PC-9 (cell line): ENCODE measurements at regions not wholly inside any gene's neighbourhood (a gene's known extent, or its start where the extent isn't known, plus 50 kb on each side); places are given as distances from the start of the nearest gene placed in this dataset.

ENCODE experiments used
- BruUV-seq: library from RNA; stranded (reverse); fragments of 400-500 nt; replicated peaks from 2 replicates; lab custom pipeline; 2021; lab: Mats Ljungman, UMichigan
- CTCF ChIA-PET: fragments of 300-600 bp; sonication (Branson Sonifier 250); formaldehyde crosslinking; loops from one replicate; lab custom pipeline; 2022; ENCODE audit warnings: antibody characterized with exemption; lab: Charles Lee
- POLR2A ChIA-PET: fragments of 300-600 bp; sonication (Branson Sonifier 250); formaldehyde crosslinking; loops from one replicate; lab custom pipeline; 2022; ENCODE audit warnings: antibody characterized with exemption; ENCODE audit not compliant: unreplicated experiment; lab: Charles Lee
- DNase-seq, 2 experiments: peaks; one replicate each; pipeline versions ENCODE4 v3.0.0 to v3.0.0-alpha.2; 2015 to 2022; ENCODE audit warnings: mixed read lengths in 1 of 2
- H2AFZ ChIP-seq: fragments of 200-600 bp; sonication (generic); 2 replicates; pipeline ENCODE4 v1.8.1; 2017; ENCODE audit warnings: antibody characterized with exemption
- H3F3A ChIP-seq: fragments of 200-600 bp; sonication (generic); 2 replicates; pipeline ENCODE4 v1.8.1; 2017; ENCODE audit warnings: antibody characterized with exemption, mild to moderate bottlenecking, low read depth; ENCODE audit not compliant: insufficient read depth
- H3K27ac ChIP-seq: fragments of 200-600 bp; sonication (generic); 2 replicates; pipeline ENCODE4 v1.6.1; 2016; ENCODE audit warnings: mixed run types
- H3K27me3 ChIP-seq: fragments of 200-600 bp; sonication (generic); 2 replicates; pipeline ENCODE4 v1.6.1; 2016; ENCODE audit warnings: low read depth, mixed run types; ENCODE audit not compliant: insufficient read depth
- H3K36me3 ChIP-seq: fragments of 200-600 bp; sonication (generic); 2 replicates; pipeline ENCODE4 v1.6.1; 2016; ENCODE audit warnings: low read depth, mixed run types
- H3K4me1 ChIP-seq: fragments of 200-600 bp; sonication (generic); replicated peaks from 2 replicates; pipeline ENCODE4 v1.6.1; 2016; ENCODE audit warnings: mixed run types; ENCODE audit not compliant: insufficient read depth
- H3K4me2 ChIP-seq: fragments of 200-600 bp; sonication (generic); 2 replicates; pipeline ENCODE4 v1.6.1; 2017; ENCODE audit warnings: mixed run types
- H3K4me3 ChIP-seq: fragments of 200-600 bp; sonication (generic); 2 replicates; pipeline ENCODE4 v1.6.1; 2016; ENCODE audit warnings: mixed run types
- H3K79me2 ChIP-seq: fragments of 200-600 bp; sonication (generic); 2 replicates; pipeline ENCODE4 v1.6.1; 2017; ENCODE audit warnings: low read depth, mixed run types
- H3K9me2 ChIP-seq: fragments of 200-600 bp; sonication (generic); 2 replicates; pipeline ENCODE4 v1.8.1; 2017; ENCODE audit warnings: mild to moderate bottlenecking; ENCODE audit not compliant: insufficient read depth
- H3K9me3 ChIP-seq: fragments of 200-600 bp; sonication (generic); 2 replicates; pipeline ENCODE4 v1.8.1; 2016; ENCODE audit warnings: low read depth; ENCODE audit not compliant: insufficient read depth
- H4K20me1 ChIP-seq: fragments of 200-600 bp; sonication (generic); 2 replicates; pipeline ENCODE4 v1.8.1; 2017; ENCODE audit not compliant: insufficient read depth
- EZH2 ChIP-seq: fragments of 200-600 bp; sonication (generic); IDR thresholded peaks from 2 replicates; pipeline ENCODE4 v1.8.0; 2017; ENCODE audit warnings: antibody characterized with exemption, low read depth
- intact Hi-C: fragments of 100-400 bp; cut with micrococcal nuclease; formaldehyde crosslinking; loops from one replicate; pipeline ENCODE4 v1.10.0; 2022; ENCODE audit not compliant: unreplicated experiment
- TF ChIP-seq, protein P1 (sequence below): fragments of 200-600 bp; sonication (generic); conservative IDR thresholded peaks from 2 replicates; pipeline ENCODE4 v1.6.1; 2017; ENCODE audit warnings: mixed run types, antibody characterized with exemption, mild to moderate bottlenecking, moderate library complexity

DNA sequence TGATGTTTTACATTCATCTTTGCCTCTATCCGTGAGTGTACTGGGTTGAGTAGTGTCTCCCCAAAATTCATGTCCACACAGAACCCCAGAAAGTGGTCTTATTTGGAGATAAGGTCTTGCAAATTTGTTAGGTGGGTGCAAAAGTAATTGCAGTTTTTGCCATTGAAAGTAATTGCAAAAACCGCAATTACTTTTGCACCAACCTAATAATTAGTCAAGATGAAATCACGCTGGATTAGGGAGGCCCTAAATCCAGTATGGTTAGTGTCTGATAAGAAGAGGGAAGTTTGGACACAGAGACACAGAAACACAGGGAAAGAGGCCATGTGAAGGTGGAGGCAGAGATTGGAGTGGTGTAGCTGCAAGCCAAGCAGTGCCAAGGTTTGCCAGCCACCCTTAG is 57.8 kb upstream of the SPRED2 start:
- no peak overlapping the region for H3K4me2 ChIP-seq
- intact Hi-C loops, result loop anchor here (2.0 kb wide), 1 partner anchor 35 kb away; no protein-coding TSS in a partner anchor
- peaks cover 13% of the 10 kb centered on the region; the same call in 1 of the 2 replicates for H3F3A ChIP-seq
- no TSS peak for BruUV-seq
- peaks cover 15% of the 10 kb centered on the region for H3K4me1 ChIP-seq
- POLR2A ChIA-PET, result no interaction called here
- TF ChIP-seq EZH2, result no peak
- TF ChIP-seq, protein P1, sequence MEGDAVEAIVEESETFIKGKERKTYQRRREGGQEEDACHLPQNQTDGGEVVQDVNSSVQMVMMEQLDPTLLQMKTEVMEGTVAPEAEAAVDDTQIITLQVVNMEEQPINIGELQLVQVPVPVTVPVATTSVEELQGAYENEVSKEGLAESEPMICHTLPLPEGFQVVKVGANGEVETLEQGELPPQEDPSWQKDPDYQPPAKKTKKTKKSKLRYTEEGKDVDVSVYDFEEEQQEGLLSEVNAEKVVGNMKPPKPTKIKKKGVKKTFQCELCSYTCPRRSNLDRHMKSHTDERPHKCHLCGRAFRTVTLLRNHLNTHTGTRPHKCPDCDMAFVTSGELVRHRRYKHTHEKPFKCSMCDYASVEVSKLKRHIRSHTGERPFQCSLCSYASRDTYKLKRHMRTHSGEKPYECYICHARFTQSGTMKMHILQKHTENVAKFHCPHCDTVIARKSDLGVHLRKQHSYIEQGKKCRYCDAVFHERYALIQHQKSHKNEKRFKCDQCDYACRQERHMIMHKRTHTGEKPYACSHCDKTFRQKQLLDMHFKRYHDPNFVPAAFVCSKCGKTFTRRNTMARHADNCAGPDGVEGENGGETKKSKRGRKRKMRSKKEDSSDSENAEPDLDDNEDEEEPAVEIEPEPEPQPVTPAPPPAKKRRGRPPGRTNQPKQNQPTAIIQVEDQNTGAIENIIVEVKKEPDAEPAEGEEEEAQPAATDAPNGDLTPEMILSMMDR, result no peak
- no peaks in the 10 kb centered on the region for H3K27me3 ChIP-seq
- H3K9me3 ChIP-seq, result peaks cover 53% of the 10 kb centered on the region
- CTCF ChIA-PET, result no interaction called here
- no peaks in the 10 kb centered on the region for H3K9me2 ChIP-seq
- no peak for DNase-seq
- no peak overlapping the region for H2AFZ ChIP-seq
- H4K20me1 ChIP-seq, result no peaks in the 10 kb centered on the region
- no peak overlapping the region for H3K4me3 ChIP-seq
- H3K36me3 ChIP-seq, result no peaks in the 10 kb centered on the region
- no peaks in the 10 kb centered on the region for H3K79me2 ChIP-seq
- H3K27ac ChIP-seq, result no peak overlapping the region

DNA sequence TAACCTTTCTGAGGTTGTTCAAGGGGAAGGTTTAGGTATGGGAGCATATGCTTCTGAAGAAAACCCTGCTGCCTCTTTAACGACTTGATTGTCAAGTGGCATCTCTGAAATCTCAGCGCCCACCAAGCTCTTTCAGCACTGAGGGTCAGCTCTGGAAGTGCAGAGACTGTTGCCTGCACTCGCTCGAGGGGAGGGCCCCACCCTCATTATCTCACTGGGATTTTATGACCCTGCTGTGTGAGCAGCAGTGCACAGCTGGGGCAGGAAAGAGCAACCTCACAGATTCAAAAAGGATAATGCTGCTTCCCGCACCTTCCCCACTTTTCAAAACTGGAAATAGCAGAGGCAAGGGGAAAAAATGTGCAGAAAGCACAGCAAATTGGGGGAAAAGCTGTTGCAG is 56.9 kb upstream of the SPRED2 start:
- CTCF ChIA-PET, result interaction anchor here (0.6 kb wide), 1 partner anchor 17 kb away, joined by 3 read pairs; no protein-coding TSS in a partner anchor

DNA sequence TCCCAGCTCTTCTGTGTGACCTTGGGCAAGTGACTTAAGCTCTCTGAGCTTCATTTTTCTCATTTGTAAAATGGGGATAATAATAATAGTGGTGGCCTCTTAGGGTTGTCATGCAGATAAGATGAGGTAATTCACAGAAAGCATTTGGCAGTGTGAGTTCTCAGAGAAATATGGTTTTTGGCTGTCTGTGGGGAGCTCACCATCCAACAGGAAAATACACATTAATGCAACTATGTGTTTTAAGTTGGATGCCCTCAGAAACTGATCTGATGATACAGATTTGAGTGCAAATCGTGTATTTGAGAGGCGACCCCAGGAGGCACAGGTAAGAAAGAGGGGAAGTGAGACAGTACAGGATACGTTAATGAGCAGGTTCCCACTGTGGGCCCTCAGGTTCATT is 56.1 kb upstream of the SPRED2 start:
- no peak overlapping the region for H3K4me2 ChIP-seq
- H3K79me2 ChIP-seq, result no peaks in the 10 kb centered on the region
- BruUV-seq, result no TSS peak
- H3F3A ChIP-seq, result peaks cover 13% of the 10 kb centered on the region; the same call in 1 of the 2 replicates
- H3K4me3 ChIP-seq, result no peak overlapping the region
- no peak overlapping the region for H3K27ac ChIP-seq
- H3K27me3 ChIP-seq, result no peaks in the 10 kb centered on the region
- ChIA-PET CTCF (interaction anchor here (0.6 kb wide), 1 partner anchor 16 kb away, joined by 3 read pairs; no protein-coding TSS in a partner anchor), POLR2A (no interaction called here)
- H3K36me3 ChIP-seq, result no peaks in the 10 kb centered on the region
- peaks cover 50% of the 10 kb centered on the region for H3K9me3 ChIP-seq
- no peak for DNase-seq
- no peak overlapping the region for H2AFZ ChIP-seq
- no peaks in the 10 kb centered on the region for H3K9me2 ChIP-seq
- intact Hi-C loops, result no loop called here
- no peaks in the 10 kb centered on the region for H4K20me1 ChIP-seq
- no peak for TF ChIP-seq EZH2
- TF ChIP-seq, protein P1, result no peak
- peaks cover 15% of the 10 kb centered on the region for H3K4me1 ChIP-seq

More for the DNA sequence above, 56.9 kb upstream of the SPRED2 start:
- no peaks in the 10 kb centered on the region for H4K20me1 ChIP-seq
- no peak overlapping the region for H2AFZ ChIP-seq
- intact Hi-C loops, result no loop called here
- H3K27me3 ChIP-seq, result no peaks in the 10 kb centered on the region
- POLR2A ChIA-PET, result no interaction called here
- peaks cover 15% of the 10 kb centered on the region for H3K4me1 ChIP-seq
- H3K4me3 ChIP-seq, result no peak overlapping the region
- H3K27ac ChIP-seq, result no peak overlapping the region
- H3K36me3 ChIP-seq, result no peaks in the 10 kb centered on the region
- H3K9me2 ChIP-seq, result no peaks in the 10 kb centered on the region
- no peak for DNase-seq
- H3K4me2 ChIP-seq, result no peak overlapping the region
- H3K9me3 ChIP-seq, result peaks cover 50% of the 10 kb centered on the region
- BruUV-seq, result no TSS peak
- no peaks in the 10 kb centered on the region for H3K79me2 ChIP-seq
- H3F3A ChIP-seq, result peaks cover 13% of the 10 kb centered on the region; the same call in 1 of the 2 replicates
- no peak for TF ChIP-seq EZH2
- TF ChIP-seq, protein P1, result no peak
